Central memory CD8-positive, alpha-beta T cell (primary cell): ENCODE measurements at regions not wholly inside any gene's neighbourhood (a gene's known extent, or its start where the extent isn't known, plus 50 kb on each side); places are given as distances from the start of the nearest gene placed in this dataset.
"Not testable (repeated sequence)": the region's sequence is repeated elsewhere in the genome, so short reads cannot be mapped to it uniquely, and the experiment has no call there.

Source experiments
- ATAC-seq: fragments of 150-1000 bp; cut with Tn5 transposase; replicated peaks from 2 replicates; pipeline ENCODE4 v1.10.0; 2022; ENCODE audit warnings: mild to moderate bottlenecking, moderate FRiP score, moderate number of reproducible peaks; ENCODE audit not compliant: poor library complexity, severe bottlenecking; ENCODE audit errors: extremely low read depth
- DNase-seq, 2 donors: peaks; one replicate each; pipeline ENCODE4 v3.0.0; 2021; ENCODE audit warnings: low spot score in 2 of 2
- H3K27ac Mint-ChIP-seq: one replicate; pipeline ENCODE4 v1.8.0; 2022; ENCODE audit warnings: low read depth, mild to moderate bottlenecking, moderate library complexity, mixed read lengths
- H3K27me3 Mint-ChIP-seq: one replicate; pipeline ENCODE4 v1.8.0; 2022; ENCODE audit warnings: mixed read lengths
- H3K36me3 Mint-ChIP-seq: one replicate; pipeline ENCODE4 v1.8.0; 2022; ENCODE audit warnings: mild to moderate bottlenecking, moderate library complexity, mixed read lengths; ENCODE audit not compliant: insufficient read depth
- H3K4me1 Mint-ChIP-seq: one replicate; pipeline ENCODE4 v1.8.0; 2022; ENCODE audit warnings: mixed read lengths
- H3K4me3 Mint-ChIP-seq: one replicate; pipeline ENCODE4 v1.8.0; 2022; ENCODE audit warnings: mild to moderate bottlenecking, moderate library complexity, mixed read lengths
- H3K9me3 Mint-ChIP-seq: one replicate; pipeline ENCODE4 v1.8.0; 2022; ENCODE audit warnings: mixed read lengths

DNA sequence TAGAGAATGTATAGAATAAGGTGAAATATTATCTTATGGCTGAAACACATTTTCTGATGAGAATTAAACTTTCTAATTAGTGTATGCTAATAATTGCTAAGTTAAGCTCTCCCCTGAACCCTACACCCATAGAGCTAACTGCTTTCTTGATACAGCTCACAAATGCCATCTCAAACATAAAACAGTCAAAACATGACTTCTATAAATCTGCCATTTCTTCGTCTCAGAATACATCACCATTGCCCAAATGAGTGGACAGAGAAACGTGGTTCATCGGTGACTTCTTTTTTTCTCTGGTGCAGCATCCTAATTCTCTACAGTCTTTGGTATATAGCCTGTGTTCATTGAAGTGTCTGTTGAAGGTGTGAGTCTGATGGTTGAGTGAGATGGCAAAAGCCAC is 554.6 kb downstream of the NLGN4X start:
- no peak overlapping the region for H3K27ac Mint-ChIP-seq
- no peak for DNase-seq
- no peak overlapping the region for H3K4me3 Mint-ChIP-seq
- no peaks in the 10 kb centered on the region for H3K36me3 Mint-ChIP-seq
- ATAC-seq: no peak
- H3K9me3 Mint-ChIP-seq: peaks cover 6% of the 10 kb centered on the region
- H3K27me3 Mint-ChIP-seq: no peaks in the 10 kb centered on the region
- no peaks in the 10 kb centered on the region for H3K4me1 Mint-ChIP-seq

DNA sequence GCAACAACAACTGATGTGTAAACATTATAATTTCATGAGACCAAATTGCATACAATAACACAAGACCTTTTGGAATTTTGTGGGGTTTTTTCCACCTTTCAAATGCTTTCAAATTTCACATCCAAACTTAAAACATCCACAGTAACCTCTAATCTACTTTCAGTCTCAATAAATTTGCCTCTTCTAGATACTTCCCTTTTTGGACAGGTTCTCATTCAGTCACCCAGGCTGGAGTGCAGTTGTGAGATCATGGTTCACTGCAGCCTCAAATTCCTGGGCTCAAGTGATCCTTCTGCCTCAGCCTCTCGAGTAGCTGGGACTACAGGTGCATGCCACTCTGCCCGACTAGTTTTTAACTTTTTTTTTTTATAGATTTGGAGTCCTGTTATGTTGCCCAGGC is 556.6 kb downstream of the NLGN4X start:
- H3K27ac Mint-ChIP-seq: no peak overlapping the region
- ATAC-seq: no peak
- H3K9me3 Mint-ChIP-seq: peaks cover 6% of the 10 kb centered on the region
- no peaks in the 10 kb centered on the region for H3K36me3 Mint-ChIP-seq
- no peak overlapping the region for H3K4me3 Mint-ChIP-seq
- H3K27me3 Mint-ChIP-seq: no peaks in the 10 kb centered on the region
- no peak for DNase-seq
- H3K4me1 Mint-ChIP-seq: no peaks in the 10 kb centered on the region

DNA sequence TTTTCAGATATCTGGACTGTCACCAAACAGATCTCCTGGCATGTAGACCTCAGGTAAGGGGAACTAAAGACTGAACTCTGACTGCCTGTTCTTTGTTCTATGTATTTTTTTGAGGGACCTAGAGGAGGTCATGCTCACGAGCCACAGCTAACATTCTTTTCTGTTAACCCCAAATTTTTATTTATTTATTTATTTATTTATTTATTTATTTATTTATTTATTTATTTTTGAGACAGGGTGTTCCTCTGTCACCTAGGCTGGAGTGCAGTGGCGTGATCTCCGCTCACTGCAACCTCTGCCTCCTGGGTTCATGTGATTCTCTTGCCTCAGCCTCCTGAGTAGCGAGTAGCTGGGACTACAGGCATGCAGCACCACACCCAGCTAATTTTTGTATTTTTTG is 562.0 kb downstream of the NLGN4X start:
- ATAC-seq, H3K27ac Mint-ChIP-seq, H3K27me3 Mint-ChIP-seq, H3K4me1 Mint-ChIP-seq, DNase-seq, H3K4me3 Mint-ChIP-seq, H3K36me3 Mint-ChIP-seq: not testable (repeated sequence)
- peaks cover 21% of the 10 kb centered on the region for H3K9me3 Mint-ChIP-seq

- H3K36me3 Mint-ChIP-seq: no peaks in the 10 kb centered on the region
- H3K4me3 Mint-ChIP-seq: no peak overlapping the region
- peaks cover 10% of the 10 kb centered on the region for H3K9me3 Mint-ChIP-seq
- no peaks in the 10 kb centered on the region for H3K27me3 Mint-ChIP-seq
- ATAC-seq: no peak
- DNase-seq: no peak
- no peaks in the 10 kb centered on the region for H3K4me1 Mint-ChIP-seq
- no peak overlapping the region for H3K27ac Mint-ChIP-seq
Measured at GRCh38 chrX:5656544-5656943, 572.1 kb downstream of the NLGN4X start.

- Mint-ChIP-seq H3K4me3 (no peak overlapping the region), H3K27me3 (no peaks in the 10 kb centered on the region), H3K27ac (no peak overlapping the region), H3K9me3 (peaks cover 15% of the 10 kb centered on the region), H3K36me3 (no peaks in the 10 kb centered on the region), H3K4me1 (no peaks in the 10 kb centered on the region)
- ATAC-seq (no peak), DNase-seq (no peak)
Measured at GRCh38 chrX:5650904-5651303, 577.8 kb downstream of the NLGN4X start.

DNA sequence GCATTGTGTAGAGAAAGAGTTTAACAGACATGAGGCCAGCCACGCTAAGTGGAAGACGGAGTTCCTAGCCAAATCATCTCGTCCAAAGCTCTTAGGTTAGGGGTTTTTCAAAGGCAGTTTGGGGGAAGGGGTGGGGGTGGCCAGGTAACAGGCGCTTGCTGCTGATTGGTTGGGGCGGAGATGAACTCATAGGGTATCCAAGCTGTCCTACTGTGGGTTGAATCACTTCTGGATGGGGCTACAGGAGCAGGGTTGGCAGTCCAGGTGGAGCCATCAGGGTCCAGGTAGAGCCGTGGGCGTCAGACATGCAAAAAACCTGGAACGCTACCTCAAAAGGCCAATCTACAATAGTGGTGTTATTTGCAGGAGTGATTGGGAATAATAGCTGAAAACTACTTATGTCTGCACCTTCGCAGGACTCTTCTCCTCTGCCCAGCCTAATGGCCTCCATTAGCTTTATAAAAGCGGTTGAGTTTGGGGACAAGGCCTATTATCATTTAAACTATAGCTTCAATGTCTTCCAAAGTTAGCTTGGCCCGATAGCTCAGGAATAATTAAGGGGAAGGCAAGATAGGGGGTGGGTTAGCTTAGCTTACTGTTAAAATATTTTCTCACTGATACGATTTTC is 579.6 kb downstream of the NLGN4X start:
- ATAC-seq: no peak
- Mint-ChIP-seq H3K27ac (no peak overlapping the region), H3K9me3 (peaks cover 8% of the 10 kb centered on the region), H3K4me1 (no peaks in the 10 kb centered on the region), H3K27me3 (no peaks in the 10 kb centered on the region), H3K4me3 (no peak overlapping the region), H3K36me3 (no peaks in the 10 kb centered on the region)
- no peak for DNase-seq

DNA sequence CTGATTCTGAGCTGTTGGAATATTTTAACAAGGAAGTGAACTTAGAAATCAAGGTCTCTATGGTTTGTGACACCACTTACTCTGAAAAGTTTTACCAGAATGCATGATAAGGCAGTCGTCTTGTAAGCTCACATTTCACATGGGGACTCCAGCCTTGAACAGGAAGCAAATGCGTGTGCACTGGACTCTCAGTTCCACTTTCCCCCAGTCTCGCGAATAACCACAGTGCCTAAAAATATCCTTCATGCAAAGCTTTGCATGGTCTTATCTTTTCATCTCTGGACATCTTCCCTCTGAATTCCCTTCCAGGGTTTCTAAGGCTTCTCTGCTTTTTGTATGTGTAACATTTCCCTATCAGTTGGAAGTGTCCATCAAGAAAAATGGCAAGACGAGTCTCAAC is 581.8 kb downstream of the NLGN4X start:
- no peak overlapping the region for H3K27ac Mint-ChIP-seq

GRCh38 chrX:5644776-5645175 is 583.9 kb downstream of the NLGN4X start:
- ATAC-seq (no peak), DNase-seq (no peak)
- Mint-ChIP-seq H3K27ac (no peak overlapping the region), H3K4me1 (no peaks in the 10 kb centered on the region), H3K27me3 (no peaks in the 10 kb centered on the region), H3K9me3 (peaks cover 8% of the 10 kb centered on the region), H3K4me3 (no peak overlapping the region), H3K36me3 (no peaks in the 10 kb centered on the region)

More for the DNA sequence above, 581.8 kb downstream of the NLGN4X start:
- ATAC-seq (no peak), DNase-seq (no peak)
- H3K4me1 Mint-ChIP-seq: no peaks in the 10 kb centered on the region
- no peaks in the 10 kb centered on the region for H3K27me3 Mint-ChIP-seq
- H3K36me3 Mint-ChIP-seq: no peaks in the 10 kb centered on the region
- peaks cover 8% of the 10 kb centered on the region for H3K9me3 Mint-ChIP-seq
- H3K4me3 Mint-ChIP-seq: no peak overlapping the region

DNA sequence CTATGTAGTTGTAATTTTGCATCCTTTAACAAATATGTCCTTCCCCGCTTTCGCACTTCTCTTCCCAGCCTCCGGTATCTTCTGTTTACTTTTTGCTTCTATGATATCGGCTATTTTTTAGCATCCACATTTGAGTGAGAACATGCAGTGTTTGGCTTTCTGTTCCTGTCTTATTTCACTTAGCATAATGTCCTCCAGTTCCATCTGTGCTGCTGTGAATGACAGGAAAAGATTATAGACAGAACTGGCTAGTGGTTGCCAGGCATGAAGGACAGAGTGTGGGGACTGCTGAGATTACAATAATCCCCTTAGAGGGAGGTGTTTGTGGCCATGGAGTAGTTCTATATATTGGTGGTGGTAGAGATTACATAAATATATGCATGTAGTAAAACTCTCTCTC is 588.6 kb downstream of the NLGN4X start:
- ATAC-seq: no peak
- H3K27ac Mint-ChIP-seq: no peak overlapping the region
- DNase-seq: no peak
- no peaks in the 10 kb centered on the region for H3K9me3 Mint-ChIP-seq
- no peaks in the 10 kb centered on the region for H3K36me3 Mint-ChIP-seq
- H3K4me3 Mint-ChIP-seq: no peak overlapping the region
- H3K4me1 Mint-ChIP-seq: no peaks in the 10 kb centered on the region
- no peaks in the 10 kb centered on the region for H3K27me3 Mint-ChIP-seq

GRCh38 chrX:5638572-5638971 is 590.1 kb downstream of the NLGN4X start:
- no peaks in the 10 kb centered on the region for H3K4me1 Mint-ChIP-seq
- H3K27me3 Mint-ChIP-seq: no peaks in the 10 kb centered on the region
- H3K4me3 Mint-ChIP-seq: no peak overlapping the region
- no peak for ATAC-seq
- H3K27ac Mint-ChIP-seq: no peak overlapping the region
- DNase-seq: no peak
- no peaks in the 10 kb centered on the region for H3K36me3 Mint-ChIP-seq
- H3K9me3 Mint-ChIP-seq: peaks cover under 1% of the 10 kb centered on the region

GRCh38 chrX:5632887-5633286 is 595.8 kb downstream of the NLGN4X start:
- DNase-seq: no peak
- Mint-ChIP-seq H3K36me3 (no peaks in the 10 kb centered on the region), H3K27ac (no peak overlapping the region), H3K27me3 (no peaks in the 10 kb centered on the region), H3K4me1 (no peaks in the 10 kb centered on the region), H3K9me3 (peaks cover 6% of the 10 kb centered on the region), H3K4me3 (no peak overlapping the region)
- ATAC-seq: no peak

GRCh38 chrX:5632061-5632614 is 596.5 kb downstream of the NLGN4X start:
- ATAC-seq (no peak), DNase-seq (no peak)
- Mint-ChIP-seq H3K4me1 (no peaks in the 10 kb centered on the region), H3K4me3 (no peak overlapping the region), H3K36me3 (no peaks in the 10 kb centered on the region), H3K27me3 (no peaks in the 10 kb centered on the region), H3K9me3 (peaks cover 6% of the 10 kb centered on the region), H3K27ac (no peak overlapping the region)

GRCh38 chrX:5617666-5618065 is 611.0 kb downstream of the NLGN4X start:
- ATAC-seq (no peak), DNase-seq (no peak)
- Mint-ChIP-seq H3K4me1 (no peaks in the 10 kb centered on the region), H3K36me3 (no peaks in the 10 kb centered on the region), H3K4me3 (no peak overlapping the region), H3K27me3 (no peaks in the 10 kb centered on the region), H3K9me3 (peaks cover 9% of the 10 kb centered on the region), H3K27ac (no peak overlapping the region)
